Glutamatergic neuron (in vitro differentiated cells): ENCODE measurements at regions not wholly inside any gene's neighbourhood (a gene's known extent, or its start where the extent isn't known, plus 50 kb on each side); places are given as distances from the start of the nearest gene placed in this dataset.
"Not testable (repeated sequence)": the region's sequence is repeated elsewhere in the genome, so short reads cannot be mapped to it uniquely, and the experiment has no call there.

Experiments used
- DNase-seq: peaks from one replicate; pipeline ENCODE4 v3.0.0; 2022
- H3K27ac Mint-ChIP-seq: one replicate; pipeline ENCODE4 v1.8.0; 2020; ENCODE audit warnings: mild to moderate bottlenecking, mixed read lengths, inconsistent platforms; ENCODE audit not compliant: unreplicated experiment
- H3K27me3 Mint-ChIP-seq: one replicate; pipeline ENCODE4 v1.8.0; 2020; ENCODE audit warnings: mild to moderate bottlenecking, moderate library complexity, mixed read lengths, inconsistent platforms; ENCODE audit not compliant: unreplicated experiment
- H3K36me3 Mint-ChIP-seq: one replicate; pipeline ENCODE4 v1.8.0; 2020; ENCODE audit warnings: mild to moderate bottlenecking, mixed read lengths, inconsistent platforms; ENCODE audit not compliant: unreplicated experiment
- H3K4me1 Mint-ChIP-seq: one replicate; pipeline ENCODE4 v1.8.0; 2020; ENCODE audit warnings: mild to moderate bottlenecking, low read depth, mixed read lengths, inconsistent platforms; ENCODE audit not compliant: unreplicated experiment
- H3K4me3 Mint-ChIP-seq: one replicate; pipeline ENCODE4 v1.8.0; 2020; ENCODE audit warnings: mild to moderate bottlenecking, mixed read lengths, inconsistent platforms; ENCODE audit not compliant: unreplicated experiment
- H3K9me3 Mint-ChIP-seq: one replicate; pipeline ENCODE4 v1.8.0; 2020; ENCODE audit warnings: mild to moderate bottlenecking, moderate library complexity, mixed read lengths, inconsistent platforms; ENCODE audit not compliant: unreplicated experiment
- TF ChIP-seq, protein P1 (sequence below): fragments of 200-600 bp; sonication (generic); IDR thresholded peaks from one replicate; pipeline ENCODE4 v1.5.0; 2021; ENCODE audit not compliant: partially characterized antibody, unreplicated experiment

DNA sequence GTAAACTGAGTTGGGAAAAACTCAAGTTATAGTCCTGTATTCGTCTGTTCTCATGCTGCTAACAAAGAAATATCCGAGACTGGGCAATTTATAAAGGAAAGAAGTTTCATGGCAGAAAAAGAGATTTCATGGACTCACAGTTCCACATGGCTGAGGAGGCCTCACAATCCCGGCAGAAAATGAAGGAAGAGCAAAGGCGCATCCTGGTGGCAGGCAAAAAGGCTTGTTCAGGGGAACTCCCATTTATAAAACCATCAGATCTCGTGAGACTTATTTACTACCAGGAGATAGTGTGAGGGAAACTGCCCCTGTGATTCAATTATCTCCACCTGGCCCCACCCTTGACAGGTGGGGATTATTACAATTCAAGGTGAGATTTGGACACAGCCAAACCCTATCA, 292.6 kb upstream of the SYT1 start:
- Mint-ChIP-seq H3K27ac (no peak overlapping the region), H3K9me3 (peaks cover 4% of the 10 kb centered on the region), H3K36me3 (peaks cover 4% of the 10 kb centered on the region), H3K4me3 (no peak overlapping the region), H3K27me3 (peaks cover 2% of the 10 kb centered on the region), H3K4me1 (no peaks in the 10 kb centered on the region)
- TF ChIP-seq, protein P1, sequence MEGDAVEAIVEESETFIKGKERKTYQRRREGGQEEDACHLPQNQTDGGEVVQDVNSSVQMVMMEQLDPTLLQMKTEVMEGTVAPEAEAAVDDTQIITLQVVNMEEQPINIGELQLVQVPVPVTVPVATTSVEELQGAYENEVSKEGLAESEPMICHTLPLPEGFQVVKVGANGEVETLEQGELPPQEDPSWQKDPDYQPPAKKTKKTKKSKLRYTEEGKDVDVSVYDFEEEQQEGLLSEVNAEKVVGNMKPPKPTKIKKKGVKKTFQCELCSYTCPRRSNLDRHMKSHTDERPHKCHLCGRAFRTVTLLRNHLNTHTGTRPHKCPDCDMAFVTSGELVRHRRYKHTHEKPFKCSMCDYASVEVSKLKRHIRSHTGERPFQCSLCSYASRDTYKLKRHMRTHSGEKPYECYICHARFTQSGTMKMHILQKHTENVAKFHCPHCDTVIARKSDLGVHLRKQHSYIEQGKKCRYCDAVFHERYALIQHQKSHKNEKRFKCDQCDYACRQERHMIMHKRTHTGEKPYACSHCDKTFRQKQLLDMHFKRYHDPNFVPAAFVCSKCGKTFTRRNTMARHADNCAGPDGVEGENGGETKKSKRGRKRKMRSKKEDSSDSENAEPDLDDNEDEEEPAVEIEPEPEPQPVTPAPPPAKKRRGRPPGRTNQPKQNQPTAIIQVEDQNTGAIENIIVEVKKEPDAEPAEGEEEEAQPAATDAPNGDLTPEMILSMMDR, result no peak
- no peak for DNase-seq

DNA sequence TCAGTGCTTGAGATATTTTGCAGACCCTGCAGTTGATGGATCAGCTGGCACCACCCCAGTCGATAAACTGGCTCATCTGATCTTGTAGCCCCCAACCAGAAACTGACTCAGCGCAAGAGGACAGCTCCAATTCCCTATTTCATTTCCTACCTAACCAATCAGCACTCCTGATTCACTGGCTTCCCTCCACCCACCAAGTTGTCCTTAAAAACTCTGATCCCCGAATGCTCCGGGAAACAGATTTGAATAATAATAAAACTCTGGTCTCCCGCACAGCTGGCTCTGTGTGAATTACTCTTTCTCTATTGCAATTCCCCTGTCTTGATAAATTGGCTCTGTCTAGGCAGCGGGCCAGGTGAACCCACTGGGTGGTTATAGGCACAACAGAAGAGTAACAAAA, 289.4 kb upstream of the SYT1 start:
- not testable (repeated sequence) for H3K36me3 Mint-ChIP-seq, H3K4me3 Mint-ChIP-seq, H3K4me1 Mint-ChIP-seq, DNase-seq, H3K9me3 Mint-ChIP-seq, H3K27ac Mint-ChIP-seq, H3K27me3 Mint-ChIP-seq

DNA sequence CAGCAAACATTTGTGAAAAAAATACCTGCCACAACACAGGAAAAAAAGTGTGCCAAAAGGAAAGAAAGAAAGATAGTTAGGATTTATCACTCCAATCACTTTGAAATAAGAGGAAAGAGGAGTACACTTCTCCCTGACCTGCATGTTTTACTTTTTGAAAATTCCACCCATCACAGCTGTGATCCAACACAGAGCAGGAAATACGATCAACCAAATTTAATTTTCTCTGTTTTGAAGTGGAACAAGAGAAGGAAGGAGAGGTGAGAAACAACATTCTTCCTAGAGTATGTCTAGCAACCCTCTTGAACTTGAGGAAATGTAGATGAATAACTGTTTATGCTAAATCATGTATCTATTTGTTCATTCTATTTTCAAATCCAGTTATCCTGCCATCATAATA, 284.7 kb upstream of the SYT1 start:
- no peak overlapping the region for H3K4me3 Mint-ChIP-seq
- no peak for DNase-seq
- TF ChIP-seq, protein P1, result no peak
- H3K27ac Mint-ChIP-seq, result no peak overlapping the region
- no peaks in the 10 kb centered on the region for H3K4me1 Mint-ChIP-seq
- H3K36me3 Mint-ChIP-seq, result peaks cover 10% of the 10 kb centered on the region
- H3K27me3 Mint-ChIP-seq, result no peaks in the 10 kb centered on the region
- H3K9me3 Mint-ChIP-seq, result no peaks in the 10 kb centered on the region

DNA sequence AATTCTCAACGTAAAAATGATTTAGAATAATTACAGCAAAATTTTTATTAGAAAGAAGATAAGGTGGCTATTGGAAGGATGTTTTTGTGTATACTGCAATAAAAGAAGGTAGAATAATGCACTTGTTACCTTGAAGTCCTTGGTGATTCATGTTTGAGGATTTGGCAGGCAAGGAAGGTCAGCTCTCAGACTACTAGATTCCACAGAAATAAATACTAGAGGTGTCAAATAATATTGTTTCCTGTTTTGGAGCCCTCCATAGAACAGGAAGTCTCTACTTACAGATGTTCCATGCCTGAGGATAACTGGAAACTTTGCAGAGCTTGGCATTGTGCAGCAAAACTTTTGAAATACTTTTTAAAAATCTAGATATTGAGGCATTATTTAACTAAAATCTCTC, 284.3 kb upstream of the SYT1 start:
- TF ChIP-seq, protein P1, result no peak
- Mint-ChIP-seq H3K4me1 (no peaks in the 10 kb centered on the region), H3K4me3 (no peak overlapping the region), H3K27me3 (no peaks in the 10 kb centered on the region), H3K36me3 (peaks cover 8% of the 10 kb centered on the region), H3K9me3 (no peaks in the 10 kb centered on the region), H3K27ac (no peak overlapping the region)
- no peak for DNase-seq

DNA sequence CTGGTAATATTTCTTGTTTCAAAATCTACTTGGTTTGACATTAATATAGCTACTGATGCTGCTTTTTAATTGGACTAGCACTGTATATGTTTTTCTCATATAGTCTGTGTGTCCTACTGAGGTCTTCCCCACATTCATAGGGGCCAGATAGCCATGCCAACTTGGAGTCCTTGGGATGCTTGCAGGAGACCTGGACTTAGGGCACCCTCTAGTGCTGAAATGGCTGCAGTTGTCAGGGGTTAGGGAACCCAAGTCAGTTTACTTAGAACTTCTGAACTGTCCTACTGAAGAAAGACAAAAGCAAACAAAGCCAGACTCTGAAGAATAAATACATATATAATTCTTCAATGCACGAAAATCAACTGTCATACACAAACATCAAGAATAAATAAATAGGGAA, 279.9 kb upstream of the SYT1 start:
- no peaks in the 10 kb centered on the region for H3K9me3 Mint-ChIP-seq
- H3K36me3 Mint-ChIP-seq, result peaks cover 21% of the 10 kb centered on the region
- no peak overlapping the region for H3K4me3 Mint-ChIP-seq
- TF ChIP-seq, protein P1, result no peak
- H3K4me1 Mint-ChIP-seq, result no peaks in the 10 kb centered on the region
- DNase-seq, result no peak
- H3K27ac Mint-ChIP-seq, result no peak overlapping the region
- no peaks in the 10 kb centered on the region for H3K27me3 Mint-ChIP-seq

DNA sequence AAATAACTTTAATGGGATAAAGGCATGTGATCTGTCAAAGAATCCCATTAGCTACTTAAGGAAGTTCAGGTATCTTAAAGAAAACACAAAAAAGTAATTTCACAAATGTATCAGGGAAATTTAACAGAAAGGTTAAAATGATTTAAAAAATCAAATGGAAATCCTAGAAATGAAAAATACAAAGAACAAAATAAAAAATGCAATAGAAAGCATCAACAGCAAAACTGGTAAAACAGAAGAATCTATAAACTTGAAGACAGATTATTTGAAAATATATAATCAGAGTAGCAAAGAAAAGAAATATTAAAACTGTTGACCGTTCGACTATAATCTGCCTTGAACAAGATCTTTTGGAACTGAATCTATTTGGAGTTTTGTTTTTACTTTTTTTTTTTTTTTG, 279.4 kb upstream of the SYT1 start:
- H3K9me3 Mint-ChIP-seq, result no peaks in the 10 kb centered on the region
- H3K27me3 Mint-ChIP-seq, result no peaks in the 10 kb centered on the region
- no peak overlapping the region for H3K27ac Mint-ChIP-seq
- no peak for DNase-seq
- TF ChIP-seq, protein P1, result no peak
- no peaks in the 10 kb centered on the region for H3K4me1 Mint-ChIP-seq
- H3K4me3 Mint-ChIP-seq, result no peak overlapping the region
- peaks cover 21% of the 10 kb centered on the region for H3K36me3 Mint-ChIP-seq
